Tibial artery (tissue), 4 donors: ENCODE measurements at regions not wholly inside any gene's neighbourhood (a gene's known extent, or its start where the extent isn't known, plus 50 kb on each side); places are given as distances from the start of the nearest gene placed in this dataset.

Source experiments
- DNase-seq, 2 donors: peaks; one replicate each; pipeline ENCODE4 v3.0.0-alpha.2; 2019
- H3K27ac ChIP-seq, 2 donors: fragments of 200-600 bp; sonication (generic) in 1 of 2; 1 replicate in 1 of 2; 2 replicates in 1 of 2; pipeline ENCODE4 v1.5.1; 2018 to 2019; ENCODE audit warnings: mild to moderate bottlenecking in 1 of 2
- H3K27me3 ChIP-seq, 2 donors: fragments of 200-600 bp; sonication (generic) in 1 of 2; one replicate each; pipeline versions ENCODE4 v1.5.1 to v1.6.0; 2016 to 2019
- H3K36me3 ChIP-seq, 3 donors: fragments of 200-600 bp; sonication (generic) in 2 of 3; one replicate each; pipeline ENCODE4 v1.5.1; 2016 to 2019; ENCODE audit warnings: mild to moderate bottlenecking in 2 of 3
- H3K4me1 ChIP-seq, 4 donors: fragments of 200-600 bp; sonication (generic) in 2 of 4; 1 replicate in 3 of 4; 2 replicates in 1 of 4; pipeline ENCODE4 v1.5.1; 2016 to 2019
- H3K4me3 ChIP-seq, 2 donors: fragments of 200-600 bp; sonication (generic) in 1 of 2; 1 replicate in 1 of 2; 2 replicates in 1 of 2; pipeline ENCODE4 v1.5.1; 2018 to 2019; ENCODE audit warnings: mild to moderate bottlenecking in 2 of 2
- H3K9me3 ChIP-seq, 3 donors: fragments of 200-600 bp; sonication (generic) in 1 of 3; one replicate each; pipeline ENCODE4 v1.5.1; 2016 to 2019
- CTCF ChIP-seq, 2 experiments: fragments of 200-600 bp in 1 of 2; fragments of 450-650 bp in 1 of 2; IDR thresholded peaks; one replicate each; pipeline ENCODE4 v1.5.1; 2017 to 2019; ENCODE audit warnings: antibody characterized with exemption in 2 of 2, mild to moderate bottlenecking in 1 of 2, moderate library complexity in 1 of 2
- intact Hi-C: fragments of 100-400 bp; cut with DNase I; formaldehyde crosslinking; loops from one replicate; pipeline ENCODE4 v1.15.0; 2023; ENCODE audit warnings: low total_unique reads

- Histone ChIP-seq H3K27ac (no peak overlapping the region), H3K36me3 (no peaks in the 10 kb centered on the region), H3K4me1 (no peaks in the 10 kb centered on the region), H3K9me3 (no peaks in the 10 kb centered on the region), H3K27me3 (no peaks in the 10 kb centered on the region), H3K4me3 (no peak overlapping the region)
- DNase-seq: peak in 1 of 2 donors; percentile 37
- no peak for TF ChIP-seq CTCF (IDR thresholded peaks at IDR 0.05)
- intact Hi-C loops: no loop called here
These were observed 1499.3 kb downstream of the TBC1D22A start for GRCh38 chr22:48261706-48262105.

DNA sequence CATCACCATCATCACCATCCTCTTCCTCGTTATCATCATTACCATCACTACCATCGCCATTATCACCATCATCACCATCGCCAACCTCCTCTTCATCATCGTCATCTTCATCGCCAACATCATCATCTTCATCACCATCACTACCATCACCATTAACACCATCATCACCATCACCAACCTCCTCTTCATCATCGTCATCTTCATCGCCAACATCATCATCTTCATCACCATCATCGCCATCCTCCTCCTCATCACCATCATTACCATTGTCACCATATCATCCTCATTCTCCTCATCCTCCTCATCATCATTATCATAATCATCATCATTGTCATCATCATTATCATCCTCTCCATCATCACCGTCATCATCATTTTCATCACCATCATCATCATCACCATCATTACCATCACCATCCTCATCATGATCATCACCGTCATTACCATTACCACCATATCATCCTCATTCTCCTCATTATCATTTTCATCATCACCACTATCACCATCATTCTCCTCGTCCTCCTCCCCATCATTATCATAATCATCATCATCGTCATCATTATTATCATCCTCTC, 1498.7 kb downstream of the TBC1D22A start:
- peaks cover 0 to 4% of the 10 kb centered on the region in 2 donors for H3K27me3 ChIP-seq
- intact Hi-C loops: no loop called here
- H3K4me1 ChIP-seq: no peaks in the 10 kb centered on the region
- no peak for DNase-seq
- TF ChIP-seq CTCF (IDR thresholded peaks at IDR 0.05): no peak
- H3K4me3 ChIP-seq: no peak overlapping the region
- no peaks in the 10 kb centered on the region for H3K9me3 ChIP-seq
- H3K36me3 ChIP-seq: no peaks in the 10 kb centered on the region
- H3K27ac ChIP-seq: no peak overlapping the region

DNA sequence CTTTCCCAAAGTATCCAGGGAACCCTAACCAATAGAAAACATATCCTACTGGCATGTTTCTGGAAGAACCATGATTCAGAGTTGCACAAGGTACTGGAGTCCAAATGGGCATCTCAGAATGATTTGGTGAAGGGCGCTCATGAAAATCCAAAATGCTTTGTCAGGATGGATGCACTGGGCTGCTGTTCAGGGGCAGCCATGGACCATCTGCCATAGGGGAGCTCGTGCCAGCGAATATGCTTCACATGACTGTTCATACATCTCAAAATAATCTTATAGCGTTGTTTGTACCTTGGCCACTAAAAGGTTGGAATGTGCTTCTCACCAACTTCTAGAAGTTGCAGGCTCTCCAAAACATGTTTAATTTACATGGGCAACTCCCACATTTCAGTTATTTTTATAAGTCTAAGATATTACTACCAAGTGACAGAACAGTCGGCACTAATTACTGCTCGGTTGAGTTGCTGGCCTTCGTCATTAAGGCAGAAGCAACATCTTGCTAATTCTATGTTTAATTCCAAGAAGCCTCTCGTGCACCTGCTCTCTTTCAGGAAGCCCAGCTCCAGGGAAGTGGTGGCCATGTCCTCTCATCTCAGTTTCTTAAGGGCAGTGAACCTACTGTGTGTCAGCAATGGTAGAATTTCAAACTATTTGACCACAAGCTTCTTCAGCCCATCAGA, 1497.7 kb downstream of the TBC1D22A start:
- DNase-seq: no peak
- TF ChIP-seq CTCF (IDR thresholded peaks at IDR 0.05): no peak
- no peaks in the 10 kb centered on the region for H3K9me3 ChIP-seq
- no peak overlapping the region for H3K4me3 ChIP-seq
- no peaks in the 10 kb centered on the region for H3K4me1 ChIP-seq
- no peak overlapping the region for H3K27ac ChIP-seq
- H3K36me3 ChIP-seq: no peaks in the 10 kb centered on the region
- peaks cover 0 to 10% of the 10 kb centered on the region in 2 donors for H3K27me3 ChIP-seq
- intact Hi-C loops: loop anchor here (10.0 kb wide), 1 partner anchor 1045 kb away; no protein-coding TSS in a partner anchor

- intact Hi-C loops: loop anchor here (10.0 kb wide), 1 partner anchor 1046 kb away; no protein-coding TSS in a partner anchor
- H3K27ac ChIP-seq: no peak overlapping the region
- peaks cover 0 to 13% of the 10 kb centered on the region in 2 donors for H3K27me3 ChIP-seq
- peak in 1 of 2 donors; percentile 12 for DNase-seq
- no peak overlapping the region for H3K4me3 ChIP-seq
- no peaks in the 10 kb centered on the region for H3K9me3 ChIP-seq
- TF ChIP-seq CTCF (IDR thresholded peaks at IDR 0.05): no peak
- H3K4me1 ChIP-seq: no peaks in the 10 kb centered on the region
- no peaks in the 10 kb centered on the region for H3K36me3 ChIP-seq
These were observed 1496.4 kb downstream of the TBC1D22A start for GRCh38 chr22:48258811-48259210.

- H3K36me3 ChIP-seq: no peaks in the 10 kb centered on the region
- no peaks in the 10 kb centered on the region for H3K4me1 ChIP-seq
- no peak for TF ChIP-seq CTCF (IDR thresholded peaks at IDR 0.05)
- intact Hi-C loops: loop anchor here (10.0 kb wide), 1 partner anchor 1047 kb away; no protein-coding TSS in a partner anchor
- peak in 1 of 2 donors; percentile 51 for DNase-seq
- H3K9me3 ChIP-seq: no peaks in the 10 kb centered on the region
- H3K27me3 ChIP-seq: peaks cover 0 to 19% of the 10 kb centered on the region in 2 donors
- H3K27ac ChIP-seq: no peak overlapping the region
- H3K4me3 ChIP-seq: no peak overlapping the region
These were observed 1495.7 kb downstream of the TBC1D22A start for GRCh38 chr22:48258064-48258701.
